ENCODE measurements at regions not wholly inside any gene's neighbourhood (a gene's known extent, or its start where the extent isn't known, plus 50 kb on each side); places are given as distances from the start of the nearest gene placed in this dataset.

DNA sequence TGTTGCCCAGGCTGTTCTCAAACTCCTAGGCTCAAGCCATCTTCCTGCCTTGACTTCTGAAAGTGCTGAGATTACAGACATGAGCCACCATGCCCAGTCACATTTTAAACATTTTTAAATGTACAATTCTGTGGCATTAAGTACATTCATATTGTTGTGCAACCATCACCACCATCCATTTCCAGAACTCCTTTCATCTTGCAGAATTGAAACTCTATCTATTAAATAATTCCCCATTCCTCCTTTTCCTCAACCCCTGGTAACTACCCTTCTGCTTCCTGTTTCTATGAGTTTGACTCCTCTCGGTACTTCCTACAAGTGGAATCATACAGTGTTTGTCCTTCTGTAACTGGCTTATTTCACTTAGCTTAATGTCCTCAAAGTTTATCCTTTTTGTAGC lies 103.8 kb upstream of the NAA20 start:
- 76 to 84% methylated on average over 1 of the region's 1 CpG for WGBS, 2 donors
- no peak for TF ChIP-seq POLR2A (IDR thresholded peaks at IDR 0.05)
- TF ChIP-seq, protein P1, sequence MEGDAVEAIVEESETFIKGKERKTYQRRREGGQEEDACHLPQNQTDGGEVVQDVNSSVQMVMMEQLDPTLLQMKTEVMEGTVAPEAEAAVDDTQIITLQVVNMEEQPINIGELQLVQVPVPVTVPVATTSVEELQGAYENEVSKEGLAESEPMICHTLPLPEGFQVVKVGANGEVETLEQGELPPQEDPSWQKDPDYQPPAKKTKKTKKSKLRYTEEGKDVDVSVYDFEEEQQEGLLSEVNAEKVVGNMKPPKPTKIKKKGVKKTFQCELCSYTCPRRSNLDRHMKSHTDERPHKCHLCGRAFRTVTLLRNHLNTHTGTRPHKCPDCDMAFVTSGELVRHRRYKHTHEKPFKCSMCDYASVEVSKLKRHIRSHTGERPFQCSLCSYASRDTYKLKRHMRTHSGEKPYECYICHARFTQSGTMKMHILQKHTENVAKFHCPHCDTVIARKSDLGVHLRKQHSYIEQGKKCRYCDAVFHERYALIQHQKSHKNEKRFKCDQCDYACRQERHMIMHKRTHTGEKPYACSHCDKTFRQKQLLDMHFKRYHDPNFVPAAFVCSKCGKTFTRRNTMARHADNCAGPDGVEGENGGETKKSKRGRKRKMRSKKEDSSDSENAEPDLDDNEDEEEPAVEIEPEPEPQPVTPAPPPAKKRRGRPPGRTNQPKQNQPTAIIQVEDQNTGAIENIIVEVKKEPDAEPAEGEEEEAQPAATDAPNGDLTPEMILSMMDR (IDR thresholded peaks at IDR 0.05): no peak
- no peak overlapping the region for H3K4me3 ChIP-seq (ENCODE audit: low read depth, poor library complexity, severe bottlenecking)
- no peak for DNase-seq (ENCODE audit: low spot score in 2 of 2)
- intact Hi-C loops (cut with DNase I; ENCODE audit: low total_unique reads): no loop called here

GRCh38 chr20:19913927-19914614 lies 103.1 kb upstream of the NAA20 start:
- 76 to 84% methylated on average over 10 of the region's 10 CpGs for WGBS, 2 donors
- intact Hi-C loops (cut with DNase I; ENCODE audit: low total_unique reads): no loop called here
- TF ChIP-seq POLR2A (IDR thresholded peaks at IDR 0.05): no peak
- TF ChIP-seq, protein P1 (IDR thresholded peaks at IDR 0.05): no peak
- no peak overlapping the region for H3K4me3 ChIP-seq (ENCODE audit: low read depth, poor library complexity, severe bottlenecking)
- no peak for DNase-seq (ENCODE audit: low spot score in 2 of 2)

GRCh38 chr20:19915111-19915798 lies 101.9 kb upstream of the NAA20 start:
- peak in 1 of 2 donors; percentile 80 for DNase-seq (ENCODE audit: low spot score in 2 of 2)
- 74 to 79% methylated on average over 6 of the region's 6 CpGs for WGBS, 2 donors
- TF ChIP-seq, protein P1 (IDR thresholded peaks at IDR 0.05): no peak
- no peak for TF ChIP-seq POLR2A (IDR thresholded peaks at IDR 0.05)

DNA sequence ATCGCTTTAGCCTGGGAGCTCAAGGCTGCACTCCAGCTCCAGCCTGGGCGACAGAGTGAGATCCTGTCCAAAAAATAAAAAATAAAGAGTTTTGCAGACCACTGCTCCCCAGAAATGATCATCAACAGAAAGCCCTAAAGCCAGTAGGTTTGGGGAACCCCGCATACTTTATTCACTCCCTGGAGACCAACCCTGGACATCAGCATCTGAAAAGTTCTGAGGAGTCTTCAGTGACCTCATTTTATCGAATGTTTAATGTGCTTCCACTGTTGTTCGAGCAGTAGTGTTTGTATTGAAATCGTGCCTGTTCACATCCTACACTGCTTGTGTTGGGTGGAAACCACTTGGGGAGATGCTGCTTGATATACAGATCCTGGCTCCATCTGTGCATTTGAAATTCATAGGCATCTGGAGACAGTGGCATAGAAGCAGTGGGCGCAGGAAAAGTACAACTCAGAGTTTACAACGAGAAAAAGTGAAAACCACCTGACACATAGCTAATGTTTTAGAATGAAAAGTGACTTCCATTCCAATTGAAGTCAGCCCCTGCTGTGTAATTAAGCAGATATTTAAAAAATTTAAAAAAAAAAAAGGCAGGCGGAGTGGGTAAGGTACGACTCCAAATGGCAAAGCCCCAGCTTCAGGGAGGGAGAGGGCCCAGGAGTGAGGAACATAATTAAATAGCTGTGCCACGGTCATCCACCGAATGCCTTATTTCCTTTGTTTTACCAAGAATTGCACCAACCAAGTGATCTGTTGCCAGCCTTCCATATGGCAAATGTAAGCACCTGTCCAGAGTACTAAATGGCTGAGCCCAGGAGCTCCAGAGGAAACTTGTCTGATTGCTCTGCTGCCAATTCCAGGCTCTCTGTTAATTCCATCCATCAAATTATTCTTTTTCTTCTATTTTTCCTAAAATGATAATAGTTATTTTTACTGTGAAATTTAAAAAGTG lies 100.4 kb upstream of the NAA20 start:
- TF ChIP-seq POLR2A (IDR thresholded peaks at IDR 0.05): no peak
- TF ChIP-seq, protein P1 (IDR thresholded peaks at IDR 0.05): no peak
- intact Hi-C loops (cut with DNase I; ENCODE audit: low total_unique reads): no loop called here
- 69 to 72% methylated on average over 12 of the region's 12 CpGs for WGBS, 2 donors
- H3K4me3 ChIP-seq (ENCODE audit: low read depth, poor library complexity, severe bottlenecking): no peak overlapping the region
- no peak for DNase-seq (ENCODE audit: low spot score in 2 of 2)

More at GRCh38 chr20:19915111-19915798, 101.9 kb upstream of the NAA20 start:
- H3K4me3 ChIP-seq (ENCODE audit: low read depth, poor library complexity, severe bottlenecking): no peak overlapping the region
- intact Hi-C loops (cut with DNase I; ENCODE audit: low total_unique reads): no loop called here

GRCh38 chr20:19918965-19919329 lies 98.2 kb upstream of the NAA20 start:
- intact Hi-C loops (cut with DNase I; ENCODE audit: low total_unique reads): no loop called here
- no peak overlapping the region for H3K4me3 ChIP-seq (ENCODE audit: low read depth, poor library complexity, severe bottlenecking)
- no peak for DNase-seq (ENCODE audit: low spot score in 2 of 2)
- TF ChIP-seq, protein P1 (IDR thresholded peaks at IDR 0.05): no peak
- TF ChIP-seq POLR2A (IDR thresholded peaks at IDR 0.05): no peak
- 73% methylated on average over 5 of the region's 5 CpGs for WGBS, 2 donors
